ENCODE measurements at regions not wholly inside any gene's neighbourhood (a gene's known extent, or its start where the extent isn't known, plus 50 kb on each side); places are given as distances from the start of the nearest gene placed in this dataset.
"Not testable (repeated sequence)": the region's sequence is repeated elsewhere in the genome, so short reads cannot be mapped to it uniquely, and the experiment has no call there.

DNA sequence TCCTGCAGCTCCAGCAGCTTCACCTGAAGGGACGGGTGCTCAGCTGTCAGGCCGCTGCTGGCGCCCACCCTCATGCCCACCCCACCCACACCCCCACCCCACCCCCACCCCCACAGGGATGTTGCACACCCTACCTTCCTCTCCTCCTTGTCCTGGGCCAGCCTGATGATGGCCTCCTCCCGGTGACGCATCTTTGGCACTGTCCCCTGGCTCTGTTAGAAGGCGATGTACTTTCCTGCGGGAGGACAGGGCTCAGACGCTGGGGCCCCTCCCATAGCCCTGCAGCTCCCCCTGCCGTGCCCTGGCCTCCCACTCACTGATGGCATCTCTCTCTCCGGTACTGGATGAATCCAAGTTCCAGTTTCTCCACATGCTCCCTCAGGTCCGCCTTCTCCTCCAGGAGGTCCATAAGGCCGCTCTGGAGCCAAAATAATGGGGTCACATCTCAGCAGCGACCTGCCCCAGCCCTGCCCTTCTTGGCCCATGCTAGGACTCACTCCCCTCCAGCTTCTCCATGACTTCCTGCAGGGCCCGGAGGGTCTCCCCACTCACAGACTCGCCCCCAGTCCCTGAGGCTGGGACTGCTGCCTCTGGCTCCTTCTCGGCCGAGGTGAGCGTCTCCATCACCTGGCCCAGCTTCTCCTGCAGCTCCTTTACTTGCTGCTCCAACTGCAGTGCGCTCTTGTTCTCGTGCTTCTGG, 55.2 kb downstream of the GOLGA8B start:
- DNase-seq (ENCODE audit: low read depth) = not testable (repeated sequence)

DNA sequence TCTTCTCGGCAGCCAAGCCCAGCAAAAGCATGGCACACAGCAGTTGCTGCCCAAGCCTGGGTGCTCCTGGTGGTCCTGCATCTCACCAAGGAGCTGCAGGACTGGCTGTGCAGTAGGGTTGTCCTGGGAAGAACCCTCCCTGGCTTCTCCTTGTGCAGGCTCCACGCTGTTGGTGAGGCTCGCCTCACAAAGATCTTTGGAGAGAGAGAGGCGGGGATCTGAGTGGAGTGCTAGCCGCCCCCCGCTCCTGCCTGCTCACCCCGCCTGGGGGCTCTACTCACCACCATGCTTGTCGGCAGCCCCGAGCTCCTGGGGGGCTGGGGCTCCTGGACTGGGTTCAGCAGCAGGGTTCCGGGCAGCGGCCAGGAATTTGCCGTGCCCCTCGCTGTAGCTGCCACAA, 55.8 kb downstream of the GOLGA8B start:
- not testable (repeated sequence) for DNase-seq (ENCODE audit: low read depth)

GRCh38 chr15:34523849-34524248, 59.6 kb downstream of the GOLGA8B start:
- DNase-seq (ENCODE audit: low read depth) = not testable (repeated sequence)

GRCh38 chr15:34522601-34523000, 60.9 kb downstream of the GOLGA8B start:
- not testable (repeated sequence) for DNase-seq (ENCODE audit: low read depth)

GRCh38 chr15:34521802-34522485, 61.5 kb downstream of the GOLGA8B start:
- DNase-seq (ENCODE audit: low read depth) = not testable (repeated sequence)

GRCh38 chr15:34520566-34520965, 62.9 kb downstream of the GOLGA8B start:
- no peak for DNase-seq (ENCODE audit: low read depth)

- DNase-seq (ENCODE audit: low read depth) = not testable (repeated sequence)
Measured at GRCh38 chr15:34520010-34520409, 63.4 kb downstream of the GOLGA8B start.

- peak; percentile 50 for DNase-seq (ENCODE audit: low read depth)
Measured at GRCh38 chr15:34514251-34514670, 69.2 kb downstream of the GOLGA8B start.

GRCh38 chr15:34512628-34513027, 70.8 kb downstream of the GOLGA8B start:
- DNase-seq (ENCODE audit: low read depth) = no peak

DNA sequence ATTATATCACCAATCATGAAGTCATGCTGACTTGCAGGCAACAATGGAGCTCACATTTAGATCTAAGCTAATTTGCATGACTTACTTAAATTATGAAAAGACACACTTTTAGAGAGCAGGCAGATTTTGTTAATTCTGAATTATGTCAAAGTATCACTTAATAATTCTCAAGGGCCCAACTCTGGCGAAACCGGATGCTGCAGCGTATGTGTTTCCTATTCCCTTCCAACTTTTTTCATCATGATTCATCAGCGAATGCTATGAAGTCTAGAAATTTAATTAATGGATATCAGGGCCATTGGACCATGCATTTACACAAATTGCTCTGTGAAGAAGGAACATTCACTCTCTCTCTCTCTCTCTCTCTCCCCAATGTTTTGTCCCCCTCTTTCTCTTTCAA, 63.5 kb upstream of the GOLGA8A start:
- DNase-seq (ENCODE audit: low read depth) = no peak

DNA sequence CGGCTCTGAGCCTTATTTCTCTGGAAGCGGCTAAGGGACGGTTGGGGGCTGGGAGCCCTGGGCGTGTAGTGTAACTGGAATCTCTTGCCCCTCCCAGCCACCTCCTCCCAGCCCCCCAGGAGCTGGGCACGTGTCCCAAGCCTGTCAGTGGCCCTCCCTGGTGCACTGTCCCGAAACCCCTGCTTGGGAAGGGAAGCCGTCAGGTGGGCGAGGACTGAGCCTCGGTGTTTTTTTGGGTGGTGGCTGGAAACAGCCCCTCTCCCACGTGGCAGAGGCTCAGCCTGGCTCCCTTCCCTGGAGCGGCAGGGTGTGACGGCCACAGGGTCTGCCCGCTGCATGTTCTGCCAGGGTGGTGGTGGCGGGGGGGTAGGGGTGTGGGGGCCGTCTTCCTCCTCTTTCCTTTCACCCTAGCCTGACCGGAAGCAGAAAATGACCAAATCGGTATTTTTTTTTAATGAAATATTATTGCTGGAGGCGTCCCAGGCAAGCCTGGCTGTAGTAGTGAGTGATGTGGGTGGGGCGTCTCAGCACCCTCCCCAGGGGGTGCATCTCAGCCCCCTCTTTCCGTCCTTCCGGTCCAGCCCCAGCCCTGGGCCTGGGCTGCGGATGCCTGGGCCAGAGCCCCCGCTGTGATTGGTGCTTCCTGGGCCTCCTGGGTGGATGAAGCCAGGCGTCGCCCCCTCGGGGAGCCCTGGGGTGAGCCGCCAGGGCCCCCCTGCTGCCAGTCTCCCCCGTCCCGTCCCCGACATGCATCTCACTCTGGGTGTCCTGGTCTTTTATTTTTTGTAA, 58.8 kb upstream of the GOLGA8A start:
- no peak for DNase-seq (ENCODE audit: low read depth)

GRCh38 chr15:34495707-34496106, 58.1 kb upstream of the GOLGA8A start:
- DNase-seq (ENCODE audit: low read depth) = not testable (repeated sequence)

GRCh38 chr15:34494084-34494399, 56.4 kb upstream of the GOLGA8A start:
- no peak for DNase-seq (ENCODE audit: low read depth)

- no peak for DNase-seq (ENCODE audit: low read depth)
Measured at GRCh38 chr15:34493001-34493400, 55.4 kb upstream of the GOLGA8A start.

DNA sequence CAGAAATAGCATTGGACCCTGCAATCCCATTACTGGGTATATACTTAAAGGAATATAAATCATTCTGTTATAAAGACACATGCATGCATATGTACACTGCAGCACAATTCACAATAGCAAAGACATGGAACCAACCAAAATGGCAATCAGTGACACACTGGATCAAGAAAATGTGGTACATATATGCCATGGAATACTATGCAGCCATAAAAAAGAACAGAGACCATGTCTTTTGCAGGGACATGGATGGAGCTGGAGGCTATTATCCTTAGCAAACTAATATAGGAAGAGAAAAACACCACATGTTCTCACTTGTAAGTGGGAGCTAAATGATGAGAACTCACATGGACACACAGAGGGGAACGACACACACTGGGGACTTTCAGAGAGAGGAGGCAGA, 53.9 kb upstream of the GOLGA8A start:
- not testable (repeated sequence) for DNase-seq (ENCODE audit: low read depth)

DNA sequence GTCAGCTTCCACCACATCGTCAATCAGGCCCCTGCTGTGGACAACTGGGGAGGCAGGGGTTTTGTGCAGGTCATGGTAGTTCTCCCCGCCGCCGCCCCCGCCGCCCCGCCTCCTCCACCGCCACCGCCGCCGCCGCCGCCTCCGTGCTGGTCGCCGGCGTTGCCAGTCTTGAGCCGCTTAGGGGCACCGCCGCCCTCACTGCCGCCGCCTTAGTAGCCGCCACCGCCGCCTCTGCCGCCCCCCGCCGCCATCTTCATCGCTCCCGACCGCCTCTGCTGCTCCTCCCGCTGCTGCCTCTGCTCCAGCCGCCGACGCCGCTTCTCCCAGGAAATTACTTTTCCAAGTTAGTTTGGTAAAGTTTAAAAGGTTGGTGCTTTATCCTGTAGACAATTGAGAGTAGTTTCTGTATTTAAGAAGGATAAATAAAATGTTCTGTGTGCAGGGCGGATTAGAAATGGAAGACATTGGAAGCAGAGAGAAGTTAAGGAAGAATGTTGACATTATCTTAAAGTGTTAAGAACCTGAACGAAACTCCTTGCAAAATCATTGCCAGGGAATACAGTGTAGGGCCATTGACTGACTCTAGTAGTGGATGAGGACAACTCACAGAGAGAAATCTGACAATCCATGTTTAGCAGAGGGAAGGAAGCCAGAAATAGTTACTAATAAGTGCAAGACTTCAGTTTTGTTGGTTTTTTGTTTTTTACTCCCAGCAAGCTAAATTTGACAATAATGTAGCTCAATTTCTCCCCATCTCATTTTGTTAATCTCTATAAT, 53.0 kb upstream of the GOLGA8A start:
- DNase-seq (ENCODE audit: low read depth) = no peak

DNA sequence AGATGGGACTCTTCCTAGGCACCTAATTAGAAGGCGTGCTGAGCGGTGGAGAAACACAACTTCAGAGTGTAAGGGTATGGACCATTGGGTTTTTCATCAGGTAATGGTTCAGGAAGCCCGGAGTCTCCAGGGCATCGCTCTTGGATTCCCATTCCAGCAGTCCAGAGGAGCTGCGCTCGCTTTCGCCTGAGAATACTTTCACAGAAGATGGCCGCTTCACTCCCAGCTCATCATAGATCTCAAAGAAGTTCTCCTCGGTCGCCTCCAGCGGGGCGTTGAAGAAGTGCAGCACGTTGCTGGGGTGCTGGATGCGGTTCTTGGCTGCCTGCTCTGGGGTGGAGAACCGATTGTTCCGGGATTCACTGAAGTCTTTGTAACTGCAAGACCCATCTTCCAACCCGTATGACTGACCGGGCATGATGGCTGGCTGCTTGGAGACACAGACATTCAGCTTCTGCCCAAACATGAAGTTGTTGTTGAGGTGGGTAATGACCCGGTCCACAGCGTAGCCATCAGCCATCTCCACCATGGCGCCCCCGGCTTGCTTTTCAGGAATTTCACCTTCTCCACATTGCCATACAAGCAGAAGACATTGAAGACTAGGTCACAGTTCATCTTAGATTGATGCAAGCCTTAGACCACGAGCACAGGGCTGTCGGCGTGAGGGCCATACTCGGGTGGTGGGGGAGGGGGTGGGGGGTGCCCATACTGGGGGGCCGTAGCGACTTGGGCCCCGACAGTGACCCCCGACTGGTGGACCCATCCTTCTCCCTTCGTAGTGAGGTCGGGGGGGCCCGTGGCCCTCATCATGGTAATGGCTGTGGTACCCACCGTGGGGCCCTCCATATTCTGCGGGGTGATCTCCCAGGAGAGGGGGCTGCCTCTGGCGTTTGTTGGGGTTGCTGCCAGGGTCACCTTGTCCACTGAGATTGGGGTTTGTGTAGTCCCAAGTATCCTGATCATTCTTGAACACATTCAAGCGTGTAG, 51.7 kb upstream of the GOLGA8A start:
- DNase-seq (ENCODE audit: low read depth) = not testable (repeated sequence)

Data from LHCN-M2 (cell line).